ENCODE measurements at regions not wholly inside any gene's neighbourhood (a gene's known extent, or its start where the extent isn't known, plus 50 kb on each side); places are given as distances from the start of the nearest gene placed in this dataset.

DNA sequence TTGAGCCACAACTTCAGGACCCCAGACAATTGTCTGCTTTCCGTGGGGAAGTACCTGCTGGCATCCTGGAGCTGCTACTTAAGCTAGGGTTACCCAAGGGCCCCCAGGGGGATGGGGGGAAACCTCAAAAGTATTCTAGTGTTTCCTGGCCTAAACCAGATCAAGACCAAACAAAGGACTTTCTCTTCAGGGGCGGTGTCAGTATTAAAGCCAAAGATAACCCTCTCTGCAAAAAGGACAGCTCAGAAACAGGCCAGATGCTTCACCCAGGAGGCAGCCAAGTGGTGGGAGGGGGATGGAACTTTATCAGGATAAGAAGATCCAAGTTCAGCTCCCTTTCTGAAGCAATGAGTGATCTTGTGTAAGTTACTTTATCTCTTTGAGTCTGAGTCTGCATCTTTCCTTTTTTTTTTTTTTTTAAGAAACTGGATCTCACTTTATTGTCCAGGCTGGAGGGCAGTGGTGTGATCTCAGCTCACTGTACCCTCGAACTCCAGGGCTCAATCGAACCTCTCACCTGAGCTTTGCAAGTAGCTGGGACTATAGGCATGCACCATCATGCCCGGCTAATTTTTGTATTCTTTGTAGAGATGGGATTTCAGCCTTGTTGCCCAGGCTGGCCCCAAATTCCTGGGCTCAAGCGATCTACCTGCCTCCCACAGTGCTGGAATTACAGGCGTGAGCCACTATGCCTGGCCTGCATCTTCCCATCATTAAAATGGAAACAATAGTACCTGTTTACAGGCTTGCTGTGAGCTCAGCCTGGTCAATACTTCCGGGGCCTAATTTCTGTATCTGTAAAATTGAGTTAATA lies 151.8 kb upstream of the PTPRM start:
- no peak overlapping the region for H3K27ac ChIP-seq (ENCODE audit: low read depth in 1 of 2, low read length in 2 of 2)
- H3K36me3 ChIP-seq (ENCODE audit: control insufficient read depth in 1 of 2, insufficient read depth in 2 of 2, low read length in 1 of 2): no peaks in the 10 kb centered on the region
- ATAC-seq (ENCODE audit: low FRiP score): no peak
- H3K9me3 ChIP-seq (ENCODE audit: control insufficient read depth, low read length): no peaks in the 10 kb centered on the region
- H3K4me3 ChIP-seq (ENCODE audit: low read length in 2 of 2): no peak overlapping the region
- DNase-seq: no peak
- intact Hi-C loops (cut with DNase I): no loop called here
- WGBS, 2 donors: 86 to 89% methylated on average over 8 of the region's 8 CpGs
- H3K4me1 ChIP-seq (ENCODE audit: control insufficient read depth in 1 of 2, insufficient read depth in 2 of 2, low read length in 2 of 2): no peaks in the 10 kb centered on the region
- peaks cover 0 to 1% of the 10 kb centered on the region in 2 donors for H3K27me3 ChIP-seq (ENCODE audit: control insufficient read depth in 1 of 2, insufficient read depth in 2 of 2, low read length in 1 of 2)

DNA sequence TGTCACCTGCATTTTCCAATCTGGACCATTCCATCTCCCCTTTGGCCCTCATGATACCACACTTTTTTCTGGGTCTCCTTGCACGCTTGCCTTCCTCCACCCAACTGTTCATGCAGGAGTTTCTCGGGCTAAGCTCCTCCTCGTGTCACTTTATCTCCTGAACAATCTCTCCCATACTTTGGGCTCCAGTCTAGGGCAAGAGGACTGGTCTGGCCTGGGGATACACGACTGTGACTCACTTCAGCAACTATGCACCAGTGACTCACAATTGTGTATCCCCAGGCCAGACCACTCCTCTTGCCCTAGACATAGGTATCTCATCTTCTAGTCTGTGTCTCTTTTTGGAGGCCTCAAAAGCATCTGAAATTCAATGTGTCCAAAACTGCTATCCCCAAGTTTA lies 149.4 kb upstream of the PTPRM start:
- no peak for DNase-seq

DNA sequence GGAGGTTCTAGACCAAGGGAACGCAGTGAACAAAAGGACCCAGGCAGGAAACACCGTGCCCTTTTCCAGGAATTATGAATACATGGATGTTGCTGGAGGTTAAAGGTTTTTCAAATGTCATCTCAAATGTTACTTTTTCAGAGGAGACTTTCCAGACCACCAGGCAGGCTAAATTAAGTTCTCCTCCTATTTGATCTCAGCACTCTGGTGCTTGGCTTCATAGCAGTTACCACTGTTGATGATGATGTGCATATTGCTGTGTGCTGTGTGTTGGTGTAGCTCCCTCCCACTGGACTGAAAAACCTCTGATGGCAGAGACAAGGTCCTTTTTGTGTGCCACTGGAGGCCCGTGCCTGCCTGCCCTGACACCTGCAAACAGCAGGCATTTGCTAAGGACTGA lies 137.3 kb upstream of the PTPRM start:
- Histone ChIP-seq H3K36me3 (ENCODE audit: control insufficient read depth in 1 of 2, insufficient read depth in 2 of 2, low read length in 1 of 2) (no peaks in the 10 kb centered on the region), H3K4me1 (ENCODE audit: control insufficient read depth in 1 of 2, insufficient read depth in 2 of 2, low read length in 2 of 2) (no peaks in the 10 kb centered on the region), H3K27me3 (ENCODE audit: control insufficient read depth in 1 of 2, insufficient read depth in 2 of 2, low read length in 1 of 2) (peaks cover 0 to 2% of the 10 kb centered on the region in 2 donors), H3K4me3 (ENCODE audit: low read length in 2 of 2) (no peak overlapping the region), H3K9me3 (ENCODE audit: control insufficient read depth, low read length) (no peaks in the 10 kb centered on the region), H3K27ac (ENCODE audit: low read depth in 1 of 2, low read length in 2 of 2) (no peak overlapping the region)
- no peak for ATAC-seq (ENCODE audit: low FRiP score)
- DNase-seq: no peak
- WGBS, 2 donors: 79 to 81% methylated on average over 3 of the region's 3 CpGs
- intact Hi-C loops (cut with DNase I): no loop called here

More for the DNA sequence above, 149.4 kb upstream of the PTPRM start:
- ATAC-seq (ENCODE audit: low FRiP score): no peak
- 74 to 82% methylated on average over 4 of the region's 4 CpGs for WGBS, 2 donors
- no peaks in the 10 kb centered on the region for H3K9me3 ChIP-seq (ENCODE audit: control insufficient read depth, low read length)
- no peak overlapping the region for H3K27ac ChIP-seq (ENCODE audit: low read depth in 1 of 2, low read length in 2 of 2)
- H3K4me3 ChIP-seq (ENCODE audit: low read length in 2 of 2): no peak overlapping the region
- H3K4me1 ChIP-seq (ENCODE audit: control insufficient read depth in 1 of 2, insufficient read depth in 2 of 2, low read length in 2 of 2): no peaks in the 10 kb centered on the region
- intact Hi-C loops (cut with DNase I): no loop called here
- H3K27me3 ChIP-seq (ENCODE audit: control insufficient read depth in 1 of 2, insufficient read depth in 2 of 2, low read length in 1 of 2): peaks cover 0 to 1% of the 10 kb centered on the region in 2 donors
- H3K36me3 ChIP-seq (ENCODE audit: control insufficient read depth in 1 of 2, insufficient read depth in 2 of 2, low read length in 1 of 2): no peaks in the 10 kb centered on the region

DNA sequence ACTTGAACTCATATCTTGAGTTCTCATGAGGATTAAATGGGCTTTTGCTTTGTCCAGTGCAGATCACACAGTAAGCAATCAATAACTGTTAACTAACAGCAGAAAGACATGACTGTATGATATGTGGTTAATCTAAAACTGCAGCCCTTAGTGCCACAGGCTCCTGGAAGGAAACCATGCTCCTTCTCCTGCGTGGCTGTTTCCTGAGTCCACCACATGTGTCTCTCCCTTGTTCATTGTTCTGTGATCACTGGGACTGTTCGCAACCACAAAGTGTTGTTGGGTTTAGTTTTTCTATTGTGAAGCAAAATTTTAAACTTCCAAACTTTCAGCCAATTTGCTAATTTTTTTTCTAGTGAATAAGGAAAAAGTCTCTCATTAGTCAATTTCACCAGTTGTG lies 130.9 kb upstream of the PTPRM start:
- WGBS, 2 donors: 88 to 98% methylated on average over 2 of the region's 2 CpGs

DNA sequence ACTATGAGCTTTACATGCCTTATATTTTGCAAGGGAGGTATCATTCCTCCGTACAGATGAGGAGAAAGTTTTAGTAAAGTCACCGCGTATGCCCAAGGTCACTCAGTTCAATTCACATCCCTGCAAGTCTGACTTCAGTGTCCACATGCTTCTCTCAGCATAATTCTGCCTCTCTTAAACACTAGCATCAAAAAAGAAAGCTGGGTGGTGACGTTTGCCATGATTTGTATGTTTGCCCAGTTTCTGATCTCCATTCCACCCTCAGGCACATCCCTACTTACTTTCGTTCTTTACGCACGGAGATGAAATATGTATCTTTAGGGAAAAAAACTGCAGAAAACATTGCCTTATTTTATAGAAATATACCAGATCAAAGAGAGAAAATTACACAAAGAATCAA lies 129.2 kb upstream of the PTPRM start:
- DNase-seq (no peak), ATAC-seq (ENCODE audit: low FRiP score) (no peak)
- Histone ChIP-seq H3K9me3 (ENCODE audit: control insufficient read depth, low read length) (no peaks in the 10 kb centered on the region), H3K4me1 (ENCODE audit: control insufficient read depth in 1 of 2, insufficient read depth in 2 of 2, low read length in 2 of 2) (no peaks in the 10 kb centered on the region), H3K27me3 (ENCODE audit: control insufficient read depth in 1 of 2, insufficient read depth in 2 of 2, low read length in 1 of 2) (no peaks in the 10 kb centered on the region), H3K27ac (ENCODE audit: low read depth in 1 of 2, low read length in 2 of 2) (no peak overlapping the region), H3K4me3 (ENCODE audit: low read length in 2 of 2) (no peak overlapping the region), H3K36me3 (ENCODE audit: control insufficient read depth in 1 of 2, insufficient read depth in 2 of 2, low read length in 1 of 2) (no peaks in the 10 kb centered on the region)
- 68 to 70% methylated on average over 7 of the region's 7 CpGs for WGBS, 2 donors
- intact Hi-C loops (cut with DNase I): no loop called here

More for the DNA sequence above, 130.9 kb upstream of the PTPRM start:
- ATAC-seq (ENCODE audit: low FRiP score): no peak
- H3K27me3 ChIP-seq (ENCODE audit: control insufficient read depth in 1 of 2, insufficient read depth in 2 of 2, low read length in 1 of 2): no peaks in the 10 kb centered on the region
- no peak overlapping the region for H3K27ac ChIP-seq (ENCODE audit: low read depth in 1 of 2, low read length in 2 of 2)
- H3K4me1 ChIP-seq (ENCODE audit: control insufficient read depth in 1 of 2, insufficient read depth in 2 of 2, low read length in 2 of 2): no peaks in the 10 kb centered on the region
- no peak overlapping the region for H3K4me3 ChIP-seq (ENCODE audit: low read length in 2 of 2)
- intact Hi-C loops (cut with DNase I): no loop called here
- no peaks in the 10 kb centered on the region for H3K9me3 ChIP-seq (ENCODE audit: control insufficient read depth, low read length)
- DNase-seq: no peak
- no peaks in the 10 kb centered on the region for H3K36me3 ChIP-seq (ENCODE audit: control insufficient read depth in 1 of 2, insufficient read depth in 2 of 2, low read length in 1 of 2)

DNA sequence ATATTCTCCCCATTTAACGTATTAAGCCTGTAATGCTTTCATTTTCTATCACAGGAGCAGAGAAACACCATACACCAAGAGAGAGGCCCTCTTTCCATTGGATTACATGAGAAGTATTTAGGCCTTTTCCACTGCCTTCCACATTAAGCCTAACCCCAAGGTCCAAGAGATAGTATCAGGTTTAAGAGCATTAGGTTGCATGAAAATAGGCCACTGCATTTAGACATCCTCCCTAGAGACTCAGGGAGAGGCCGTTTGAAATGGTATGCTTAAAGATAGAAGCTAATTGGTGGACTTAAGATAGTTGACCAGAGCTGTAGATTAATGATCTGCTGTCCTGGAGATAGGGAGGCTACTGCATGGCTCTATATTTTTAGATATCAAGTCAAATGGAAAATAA lies 128.5 kb upstream of the PTPRM start:
- no peak for DNase-seq
- intact Hi-C loops (cut with DNase I): no loop called here
- H3K4me1 ChIP-seq (ENCODE audit: control insufficient read depth in 1 of 2, insufficient read depth in 2 of 2, low read length in 2 of 2): no peaks in the 10 kb centered on the region
- ATAC-seq (ENCODE audit: low FRiP score): no peak
- H3K9me3 ChIP-seq (ENCODE audit: control insufficient read depth, low read length): no peaks in the 10 kb centered on the region
- WGBS, 2 donors: 47 to 55% methylated on average over 2 of the region's 2 CpGs
- H3K36me3 ChIP-seq (ENCODE audit: control insufficient read depth in 1 of 2, insufficient read depth in 2 of 2, low read length in 1 of 2): no peaks in the 10 kb centered on the region
- no peak overlapping the region for H3K4me3 ChIP-seq (ENCODE audit: low read length in 2 of 2)
- no peaks in the 10 kb centered on the region for H3K27me3 ChIP-seq (ENCODE audit: control insufficient read depth in 1 of 2, insufficient read depth in 2 of 2, low read length in 1 of 2)
- H3K27ac ChIP-seq (ENCODE audit: low read depth in 1 of 2, low read length in 2 of 2): no peak overlapping the region

DNA sequence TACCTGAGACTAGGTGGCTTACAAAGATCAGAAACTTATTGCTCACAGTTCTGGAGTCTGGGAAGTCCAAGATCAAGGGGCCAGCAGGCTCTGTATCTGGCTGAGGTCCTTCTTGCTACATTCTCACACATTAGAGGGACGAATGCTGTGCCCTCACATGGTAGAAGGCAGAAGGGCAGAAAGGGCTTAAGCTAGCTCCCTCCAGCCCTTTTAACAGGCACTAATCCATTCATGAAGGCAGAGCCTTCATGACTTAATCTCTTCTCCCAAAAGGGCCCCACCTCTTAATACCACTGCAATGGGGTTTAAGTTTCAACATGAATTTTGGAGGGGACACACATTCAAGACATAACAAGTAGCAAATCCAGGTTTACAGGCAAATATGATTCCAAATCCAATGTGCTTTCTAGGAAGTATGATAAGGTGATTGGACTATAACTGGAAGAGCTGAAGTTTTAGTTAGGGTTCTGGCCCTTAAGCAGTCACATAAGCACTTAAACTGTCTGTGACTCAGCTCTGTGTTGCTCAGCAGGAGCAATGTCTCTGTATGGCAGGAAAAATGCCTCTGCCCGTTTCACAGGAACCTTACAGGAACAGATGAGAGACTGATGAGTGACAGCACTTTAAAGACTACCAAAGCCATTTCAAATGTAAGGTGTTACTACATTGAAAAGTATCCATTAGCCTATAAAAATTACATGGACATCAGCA lies 119.6 kb upstream of the PTPRM start:
- WGBS, 2 donors: 54 to 63% methylated on average over 2 of the region's 2 CpGs
- H3K27me3 ChIP-seq (ENCODE audit: control insufficient read depth in 1 of 2, insufficient read depth in 2 of 2, low read length in 1 of 2): no peaks in the 10 kb centered on the region
- H3K36me3 ChIP-seq (ENCODE audit: control insufficient read depth in 1 of 2, insufficient read depth in 2 of 2, low read length in 1 of 2): no peaks in the 10 kb centered on the region
- no peak for ATAC-seq (ENCODE audit: low FRiP score)
- no peak overlapping the region for H3K27ac ChIP-seq (ENCODE audit: low read depth in 1 of 2, low read length in 2 of 2)
- intact Hi-C loops (cut with DNase I): no loop called here
- no peaks in the 10 kb centered on the region for H3K9me3 ChIP-seq (ENCODE audit: control insufficient read depth, low read length)
- no peak overlapping the region for H3K4me3 ChIP-seq (ENCODE audit: low read length in 2 of 2)
- H3K4me1 ChIP-seq (ENCODE audit: control insufficient read depth in 1 of 2, insufficient read depth in 2 of 2, low read length in 2 of 2): no peaks in the 10 kb centered on the region
- no peak for DNase-seq

DNA sequence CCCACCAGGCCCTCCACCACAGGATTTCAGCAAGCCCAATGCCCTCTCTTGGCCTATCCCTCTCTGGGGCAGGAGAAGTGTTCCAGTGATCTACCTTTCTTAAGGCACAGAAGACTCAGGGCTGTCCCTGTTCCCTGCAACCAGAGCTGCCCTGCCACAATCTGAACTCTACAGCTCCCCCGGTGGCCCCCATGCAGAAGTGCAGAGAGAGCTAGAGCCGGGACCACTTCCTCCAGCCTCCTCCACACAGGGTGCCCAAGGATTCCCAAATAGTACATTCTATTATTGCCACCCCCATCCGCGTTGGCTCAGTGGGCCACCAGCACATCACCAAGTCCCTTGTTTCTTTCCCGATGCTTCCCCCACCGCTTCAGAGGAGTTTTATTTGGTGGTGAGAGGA lies 114.8 kb upstream of the PTPRM start:
- H3K4me1 ChIP-seq (ENCODE audit: control insufficient read depth in 1 of 2, insufficient read depth in 2 of 2, low read length in 2 of 2): no peaks in the 10 kb centered on the region
- DNase-seq (no peak), ATAC-seq (ENCODE audit: low FRiP score) (no peak)
- no peak overlapping the region for H3K27ac ChIP-seq (ENCODE audit: low read depth in 1 of 2, low read length in 2 of 2)
- intact Hi-C loops (cut with DNase I): no loop called here
- WGBS, 2 donors: 45% methylated on average over 6 of the region's 6 CpGs
- H3K27me3 ChIP-seq (ENCODE audit: control insufficient read depth in 1 of 2, insufficient read depth in 2 of 2, low read length in 1 of 2): no peaks in the 10 kb centered on the region
- no peaks in the 10 kb centered on the region for H3K36me3 ChIP-seq (ENCODE audit: control insufficient read depth in 1 of 2, insufficient read depth in 2 of 2, low read length in 1 of 2)
- H3K4me3 ChIP-seq (ENCODE audit: low read length in 2 of 2): no peak overlapping the region
- H3K9me3 ChIP-seq (ENCODE audit: control insufficient read depth, low read length): no peaks in the 10 kb centered on the region

DNA sequence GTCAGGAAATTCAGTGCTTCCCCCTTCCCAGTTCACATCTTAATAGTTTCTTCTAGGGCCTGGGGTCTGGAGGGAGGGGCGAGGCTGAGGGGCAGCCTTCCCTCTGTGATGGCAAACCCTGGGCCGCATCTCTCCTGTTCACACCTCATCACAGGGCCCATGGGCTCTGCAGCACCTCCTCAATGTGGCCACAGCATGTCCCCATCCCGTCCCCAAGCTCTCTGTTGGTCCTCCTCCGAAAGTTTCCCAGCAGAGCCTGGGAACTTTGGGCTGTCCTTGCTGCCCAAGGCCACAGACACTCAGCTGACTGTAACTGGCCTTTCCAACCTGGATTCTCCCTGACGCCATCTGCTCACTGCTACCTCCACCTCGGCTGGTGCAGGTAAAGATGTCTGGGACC lies 112.7 kb upstream of the PTPRM start:
- H3K4me3 ChIP-seq (ENCODE audit: low read length in 2 of 2): no peak overlapping the region

More for the DNA sequence above, 112.7 kb upstream of the PTPRM start:
- H3K9me3 ChIP-seq (ENCODE audit: control insufficient read depth, low read length): no peaks in the 10 kb centered on the region
- H3K36me3 ChIP-seq (ENCODE audit: control insufficient read depth in 1 of 2, insufficient read depth in 2 of 2, low read length in 1 of 2): no peaks in the 10 kb centered on the region
- H3K27me3 ChIP-seq (ENCODE audit: control insufficient read depth in 1 of 2, insufficient read depth in 2 of 2, low read length in 1 of 2): no peaks in the 10 kb centered on the region
- intact Hi-C loops (cut with DNase I): no loop called here
- 95 to 96% methylated on average over 6 of the region's 6 CpGs for WGBS, 2 donors
- ATAC-seq (ENCODE audit: low FRiP score) (no peak), DNase-seq (no peak)
- no peaks in the 10 kb centered on the region for H3K4me1 ChIP-seq (ENCODE audit: control insufficient read depth in 1 of 2, insufficient read depth in 2 of 2, low read length in 2 of 2)
- H3K27ac ChIP-seq (ENCODE audit: low read depth in 1 of 2, low read length in 2 of 2): no peak overlapping the region
